MM.1S (cell line): ENCODE measurements at regions not wholly inside any gene's neighbourhood (a gene's known extent, or its start where the extent isn't known, plus 50 kb on each side); places are given as distances from the start of the nearest gene placed in this dataset.
A peak's percentile ranks its signal among the peaks of the same experiment; 100 is the strongest.

Experiments used
- DNase-seq: peaks from one replicate; pipeline ENCODE4 v3.0.0-alpha.2; 2015
- H2AFZ ChIP-seq: fragments of 300-600 bp; sonication (generic); 2 replicates; pipeline ENCODE4 v1.6.0; 2016; ENCODE audit warnings: antibody characterized with exemption, low read length
- H3F3A ChIP-seq: fragments of 300-600 bp; sonication (generic); 2 replicates; pipeline ENCODE4 v1.6.1; 2016; ENCODE audit warnings: mild to moderate bottlenecking, antibody characterized with exemption, low read length, moderate library complexity, mixed read lengths; ENCODE audit not compliant: insufficient read depth
- H3K27ac ChIP-seq: fragments of 300-600 bp; sonication (generic); 2 replicates; pipeline ENCODE4 v1.5.1; 2016; ENCODE audit warnings: mild to moderate bottlenecking, low read length
- H3K27me3 ChIP-seq: fragments of 300-600 bp; sonication (generic); replicated peaks from 2 replicates; pipeline ENCODE4 v1.6.0; 2016; ENCODE audit warnings: low read length; ENCODE audit not compliant: insufficient read depth
- H3K36me3 ChIP-seq: fragments of 300-600 bp; sonication (generic); replicated peaks from 2 replicates; pipeline ENCODE4 v1.6.1; 2016; ENCODE audit warnings: mild to moderate bottlenecking, low read length, mixed read lengths; ENCODE audit not compliant: insufficient read depth
- H3K4me1 ChIP-seq: fragments of 300-600 bp; sonication (generic); 2 replicates; pipeline ENCODE4 v1.6.1; 2016; ENCODE audit warnings: low read length, mixed read lengths
- H3K4me2 ChIP-seq: fragments of 300-600 bp; sonication (generic); 2 replicates; pipeline ENCODE4 v1.6.0; 2016; ENCODE audit warnings: low read depth, low read length
- H3K4me3 ChIP-seq: fragments of 300-600 bp; sonication (generic); 2 replicates; pipeline ENCODE4 v1.5.1; 2016; ENCODE audit warnings: low read length, mixed read lengths
- H3K79me2 ChIP-seq: fragments of 300-600 bp; sonication (generic); 2 replicates; pipeline ENCODE4 v1.6.1; 2016; ENCODE audit warnings: mixed run types, low read length, mixed read lengths
- H3K9ac ChIP-seq: fragments of 300-600 bp; sonication (generic); 2 replicates; pipeline ENCODE4 v1.6.1; 2016; ENCODE audit warnings: low read length, mixed read lengths
- H3K9me2 ChIP-seq: fragments of 300-600 bp; sonication (generic); replicated peaks from 2 replicates; pipeline ENCODE4 v1.6.1; 2016; ENCODE audit warnings: mild to moderate bottlenecking, low read length, mixed read lengths; ENCODE audit not compliant: insufficient read depth
- H3K9me3 ChIP-seq: fragments of 300-600 bp; sonication (generic); replicated peaks from 2 replicates; pipeline ENCODE4 v1.6.1; 2016; ENCODE audit warnings: mild to moderate bottlenecking, low read length, mixed read lengths; ENCODE audit not compliant: insufficient read depth
- H4K20me1 ChIP-seq: fragments of 300-600 bp; sonication (generic); 2 replicates; pipeline ENCODE4 v1.6.1; 2016; ENCODE audit warnings: mild to moderate bottlenecking, low read length, moderate library complexity, mixed read lengths; ENCODE audit not compliant: insufficient read depth
- EZH2 ChIP-seq: fragments of 300-600 bp; sonication (generic); optimal IDR thresholded peaks from 2 replicates; pipeline ENCODE3; 2017; ENCODE audit warnings: low read depth, mild to moderate bottlenecking, antibody characterized with exemption, low read length, mixed read lengths
- EZH2phosphoT487 ChIP-seq: fragments of 300-600 bp; sonication (generic); IDR thresholded peaks from 2 replicates; pipeline ENCODE4 v1.6.1; 2018; ENCODE audit warnings: antibody characterized with exemption, low read length
- TF ChIP-seq, protein P1 (sequence below): fragments of 300-600 bp; sonication (generic); IDR thresholded peaks from 2 replicates; pipeline ENCODE4 v1.5.1; 2016; ENCODE audit warnings: antibody characterized with exemption, low read length, mixed read lengths

DNA sequence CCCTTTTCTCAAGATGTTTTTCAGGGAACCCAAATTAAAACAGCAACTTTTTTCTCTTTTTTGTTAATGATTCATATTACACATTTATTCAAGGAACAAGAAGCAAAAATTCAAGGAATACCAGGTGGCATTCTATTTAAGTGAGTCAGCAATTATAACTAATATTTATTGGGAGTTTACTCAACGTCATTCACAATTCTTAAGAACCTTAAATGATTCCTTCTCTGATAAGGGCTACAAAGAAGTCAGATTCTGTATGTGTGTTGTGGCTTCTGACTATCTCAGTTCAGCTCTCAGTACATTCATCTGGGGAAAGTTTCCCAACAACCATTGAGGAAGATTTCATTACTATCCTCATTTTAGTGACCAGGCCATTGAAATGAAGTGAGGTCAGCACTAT, 470.7 kb upstream of the AKR1E2 start:
- TF ChIP-seq EZH2 (no peak), EZH2phosphoT487 (no peak)
- no peaks in the 10 kb centered on the region for H3K79me2 ChIP-seq
- no peaks in the 10 kb centered on the region for H3K9me2 ChIP-seq
- no peaks in the 10 kb centered on the region for H3K9me3 ChIP-seq
- no peak overlapping the region for H3K4me3 ChIP-seq
- H3F3A ChIP-seq = no peaks in the 10 kb centered on the region
- no peak overlapping the region for H2AFZ ChIP-seq
- DNase-seq = no peak
- no peaks in the 10 kb centered on the region for H3K27me3 ChIP-seq
- H4K20me1 ChIP-seq = no peaks in the 10 kb centered on the region
- no peak overlapping the region for H3K27ac ChIP-seq
- no peaks in the 10 kb centered on the region for H3K36me3 ChIP-seq
- no peak overlapping the region for H3K4me2 ChIP-seq
- H3K9ac ChIP-seq = no peak overlapping the region
- H3K4me1 ChIP-seq = 0 out of 2 replicates have a peak, but pooled peaks cover 6% of the 10 kb centered on the region

DNA sequence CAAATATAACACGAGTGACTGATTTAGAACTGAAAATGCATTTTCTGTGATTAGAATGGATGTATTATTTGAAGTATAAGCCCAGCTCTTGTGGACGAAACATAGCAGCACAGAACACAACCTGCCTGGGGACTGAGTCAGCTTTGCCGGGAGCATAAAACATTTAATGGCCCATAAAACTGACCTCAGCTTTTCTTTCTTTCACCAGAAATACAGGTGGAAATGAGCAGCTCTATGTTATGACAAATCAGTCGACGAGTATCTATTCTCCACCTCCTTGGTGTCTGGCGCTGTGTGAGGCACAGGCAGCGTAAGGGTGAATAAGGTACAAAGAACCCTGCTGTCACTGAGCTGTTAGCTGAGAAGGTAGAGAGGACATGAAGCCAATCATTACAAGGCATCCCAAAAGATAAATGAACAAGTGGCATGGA, 471.6 kb upstream of the AKR1E2 start:
- Histone ChIP-seq H3K4me2 (no peak overlapping the region), H3K27ac (no peak overlapping the region), H3K9ac (no peak overlapping the region), H3K27me3 (no peaks in the 10 kb centered on the region), H4K20me1 (no peaks in the 10 kb centered on the region), H3F3A (no peaks in the 10 kb centered on the region), H3K36me3 (no peaks in the 10 kb centered on the region), H3K9me2 (no peaks in the 10 kb centered on the region), H3K9me3 (no peaks in the 10 kb centered on the region), H3K4me3 (no peak overlapping the region), H3K4me1 (0 out of 2 replicates have a peak, but pooled peaks cover 6% of the 10 kb centered on the region), H2AFZ (no peak overlapping the region), H3K79me2 (no peaks in the 10 kb centered on the region)
- DNase-seq = no peak
- no peak for TF ChIP-seq EZH2phosphoT487
- TF ChIP-seq, protein P1, sequence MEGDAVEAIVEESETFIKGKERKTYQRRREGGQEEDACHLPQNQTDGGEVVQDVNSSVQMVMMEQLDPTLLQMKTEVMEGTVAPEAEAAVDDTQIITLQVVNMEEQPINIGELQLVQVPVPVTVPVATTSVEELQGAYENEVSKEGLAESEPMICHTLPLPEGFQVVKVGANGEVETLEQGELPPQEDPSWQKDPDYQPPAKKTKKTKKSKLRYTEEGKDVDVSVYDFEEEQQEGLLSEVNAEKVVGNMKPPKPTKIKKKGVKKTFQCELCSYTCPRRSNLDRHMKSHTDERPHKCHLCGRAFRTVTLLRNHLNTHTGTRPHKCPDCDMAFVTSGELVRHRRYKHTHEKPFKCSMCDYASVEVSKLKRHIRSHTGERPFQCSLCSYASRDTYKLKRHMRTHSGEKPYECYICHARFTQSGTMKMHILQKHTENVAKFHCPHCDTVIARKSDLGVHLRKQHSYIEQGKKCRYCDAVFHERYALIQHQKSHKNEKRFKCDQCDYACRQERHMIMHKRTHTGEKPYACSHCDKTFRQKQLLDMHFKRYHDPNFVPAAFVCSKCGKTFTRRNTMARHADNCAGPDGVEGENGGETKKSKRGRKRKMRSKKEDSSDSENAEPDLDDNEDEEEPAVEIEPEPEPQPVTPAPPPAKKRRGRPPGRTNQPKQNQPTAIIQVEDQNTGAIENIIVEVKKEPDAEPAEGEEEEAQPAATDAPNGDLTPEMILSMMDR = no peak
- TF ChIP-seq EZH2 = no peak

DNA sequence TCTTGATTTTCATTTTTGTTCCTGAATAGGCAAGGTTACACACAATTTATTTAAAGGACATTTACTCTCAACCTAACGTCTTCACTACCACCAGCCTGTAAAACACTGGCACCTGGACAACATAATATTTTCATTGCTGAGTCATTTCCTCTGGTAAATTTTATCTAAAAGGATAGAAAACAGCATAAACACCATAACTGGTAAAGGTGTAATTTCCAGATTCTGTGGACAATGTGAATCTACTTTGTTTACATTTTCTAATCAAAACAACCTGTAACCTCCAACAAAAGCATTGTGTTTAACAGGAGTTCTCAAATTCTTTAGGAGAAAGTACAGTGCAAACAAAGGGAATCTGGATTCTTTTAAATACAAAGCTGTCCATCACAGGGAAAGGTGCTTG, 472.0 kb upstream of the AKR1E2 start:
- DNase-seq = peak; percentile 15
- H2AFZ ChIP-seq = peak overlapping the region; percentile 14; the same call in 1 of the 2 replicates

More for the DNA sequence above, 472.0 kb upstream of the AKR1E2 start:
- Histone ChIP-seq H3K9me2 (no peaks in the 10 kb centered on the region), H3F3A (no peaks in the 10 kb centered on the region), H3K79me2 (no peaks in the 10 kb centered on the region), H3K27me3 (no peaks in the 10 kb centered on the region), H3K9ac (no peak overlapping the region), H3K36me3 (no peaks in the 10 kb centered on the region), H3K9me3 (no peaks in the 10 kb centered on the region), H3K4me1 (0 out of 2 replicates have a peak, but pooled peaks cover 6% of the 10 kb centered on the region), H3K4me3 (no peak overlapping the region), H3K27ac (no peak overlapping the region), H3K4me2 (peak overlapping the region; percentile 21; the same call in 1 of the 2 replicates), H4K20me1 (no peaks in the 10 kb centered on the region)
- TF ChIP-seq EZH2phosphoT487 (no peak), EZH2 (no peak)
- TF ChIP-seq, protein P1 = no peak
